ENCODE measurements at regions not wholly inside any gene's neighbourhood (a gene's known extent, or its start where the extent isn't known, plus 50 kb on each side); places are given as distances from the start of the nearest gene placed in this dataset.
"Not testable (repeated sequence)": the region's sequence is repeated elsewhere in the genome, so short reads cannot be mapped to it uniquely, and the experiment has no call there.

GRCh38 chr5:87576306-87576705 is 163.6 kb upstream of the CCNH start:
- not testable (repeated sequence) for H4K8ac ChIP-seq (ENCODE audit: low read depth, low read length); H4K91ac ChIP-seq (ENCODE audit: low read depth, low read length, poor library complexity); H3K23ac ChIP-seq (ENCODE audit: low read depth, low read length, poor library complexity); H3K27ac ChIP-seq (replicated peaks; ENCODE audit: low read length); H2BK12ac ChIP-seq (ENCODE audit: low read length); H3K9me3 ChIP-seq (replicated peaks in 1 of 2; ENCODE audit: control insufficient read depth in 2 of 2, insufficient read depth in 1 of 2, low read depth in 1 of 2, low read length in 2 of 2); H2AK5ac ChIP-seq (ENCODE audit: low read depth, low read length); H3K4me1 ChIP-seq (ENCODE audit: control insufficient read depth in 2 of 2, insufficient read depth in 1 of 2, low read depth in 1 of 2, low read length in 2 of 2); H3K9ac ChIP-seq (ENCODE audit: low read depth, low read length, poor library complexity); H2AFZ ChIP-seq (ENCODE audit: low read length); H3K79me1 ChIP-seq (ENCODE audit: low read depth, low read length); H2BK5ac ChIP-seq (ENCODE audit: low read length); H3K4ac ChIP-seq (ENCODE audit: low read length); H2BK120ac ChIP-seq (ENCODE audit: low read depth, low read length); DNase-seq (ENCODE audit: low spot score); H3K4me3 ChIP-seq (ENCODE audit: low read length in 2 of 2); H3K4me2 ChIP-seq (ENCODE audit: insufficient read depth, low read length, poor library complexity, severe bottlenecking); H2BK15ac ChIP-seq (ENCODE audit: low read length); H3K18ac ChIP-seq (ENCODE audit: low read length); H3K36me3 ChIP-seq (replicated peaks in 1 of 2; ENCODE audit: control insufficient read depth in 2 of 2, insufficient read depth in 2 of 2, low read length in 2 of 2); H3K27me3 ChIP-seq (ENCODE audit: control insufficient read depth in 3 of 3, insufficient read depth in 3 of 3, low read depth in 1 of 3, low read length in 3 of 3); H3K14ac ChIP-seq (ENCODE audit: low read length)
- no CpG with 5 or more reads among the region's 4 CpGs for WGBS, 2 donors (ENCODE audit: extremely low coverage in 2 of 2, insufficient read length in 2 of 2, insufficient replicate concordance in 1 of 2)

GRCh38 chr5:87574106-87574505 is 161.4 kb upstream of the CCNH start:
- DNase-seq (ENCODE audit: low spot score) = no peak
- H3K18ac ChIP-seq (ENCODE audit: low read length) = no peak overlapping the region
- no peak overlapping the region for H3K23ac ChIP-seq (ENCODE audit: low read depth, low read length, poor library complexity)
- H3K14ac ChIP-seq (ENCODE audit: low read length) = no peak overlapping the region
- no peak overlapping the region for H2BK15ac ChIP-seq (ENCODE audit: low read length)
- H2BK120ac ChIP-seq (ENCODE audit: low read depth, low read length) = no peak overlapping the region
- no peak overlapping the region for H2BK12ac ChIP-seq (ENCODE audit: low read length)
- no peak overlapping the region for H2AK5ac ChIP-seq (ENCODE audit: low read depth, low read length)
- no peak overlapping the region for H2BK5ac ChIP-seq (ENCODE audit: low read length)
- H3K9me3 ChIP-seq (replicated peaks in 1 of 2; ENCODE audit: control insufficient read depth in 2 of 2, insufficient read depth in 1 of 2, low read depth in 1 of 2, low read length in 2 of 2) = no peaks in the 10 kb centered on the region
- H4K8ac ChIP-seq (ENCODE audit: low read depth, low read length) = no peak overlapping the region
- no peaks in the 10 kb centered on the region for H3K79me1 ChIP-seq (ENCODE audit: low read depth, low read length)
- no peak overlapping the region for H3K4ac ChIP-seq (ENCODE audit: low read length)
- H2AFZ ChIP-seq (ENCODE audit: low read length) = no peak overlapping the region
- no peak overlapping the region for H3K9ac ChIP-seq (ENCODE audit: low read depth, low read length, poor library complexity)
- no peaks in the 10 kb centered on the region for H3K4me1 ChIP-seq (ENCODE audit: control insufficient read depth in 2 of 2, insufficient read depth in 1 of 2, low read depth in 1 of 2, low read length in 2 of 2)
- H3K27me3 ChIP-seq (ENCODE audit: control insufficient read depth in 3 of 3, insufficient read depth in 3 of 3, low read depth in 1 of 3, low read length in 3 of 3) = no peaks in the 10 kb centered on the region
- no peak overlapping the region for H4K91ac ChIP-seq (ENCODE audit: low read depth, low read length, poor library complexity)
- no CpG with 5 or more reads among the region's 1 CpG for WGBS, 2 donors (ENCODE audit: extremely low coverage in 2 of 2, insufficient read length in 2 of 2, insufficient replicate concordance in 1 of 2)
- H3K27ac ChIP-seq (replicated peaks; ENCODE audit: low read length) = no peak overlapping the region
- H3K36me3 ChIP-seq (replicated peaks in 1 of 2; ENCODE audit: control insufficient read depth in 2 of 2, insufficient read depth in 2 of 2, low read length in 2 of 2) = no peaks in the 10 kb centered on the region
- H3K4me2 ChIP-seq (ENCODE audit: insufficient read depth, low read length, poor library complexity, severe bottlenecking) = no peak overlapping the region
- no peak overlapping the region for H3K4me3 ChIP-seq (ENCODE audit: low read length in 2 of 2)

GRCh38 chr5:87572611-87573010 is 159.9 kb upstream of the CCNH start:
- Histone ChIP-seq H2BK120ac (ENCODE audit: low read depth, low read length) (no peak overlapping the region), H3K79me1 (ENCODE audit: low read depth, low read length) (no peaks in the 10 kb centered on the region), H3K4ac (ENCODE audit: low read length) (no peak overlapping the region), H3K23ac (ENCODE audit: low read depth, low read length, poor library complexity) (no peak overlapping the region), H3K4me1 (ENCODE audit: control insufficient read depth in 2 of 2, insufficient read depth in 1 of 2, low read depth in 1 of 2, low read length in 2 of 2) (no peaks in the 10 kb centered on the region), H3K9me3 (replicated peaks in 1 of 2; ENCODE audit: control insufficient read depth in 2 of 2, insufficient read depth in 1 of 2, low read depth in 1 of 2, low read length in 2 of 2) (no peaks in the 10 kb centered on the region), H2BK15ac (ENCODE audit: low read length) (no peak overlapping the region), H2BK12ac (ENCODE audit: low read length) (no peak overlapping the region), H3K4me2 (ENCODE audit: insufficient read depth, low read length, poor library complexity, severe bottlenecking) (no peak overlapping the region), H3K36me3 (replicated peaks in 1 of 2; ENCODE audit: control insufficient read depth in 2 of 2, insufficient read depth in 2 of 2, low read length in 2 of 2) (no peaks in the 10 kb centered on the region), H4K91ac (ENCODE audit: low read depth, low read length, poor library complexity) (no peak overlapping the region), H2AFZ (ENCODE audit: low read length) (no peak overlapping the region), H2BK5ac (ENCODE audit: low read length) (no peak overlapping the region), H3K9ac (ENCODE audit: low read depth, low read length, poor library complexity) (no peak overlapping the region), H2AK5ac (ENCODE audit: low read depth, low read length) (no peak overlapping the region), H3K4me3 (ENCODE audit: low read length in 2 of 2) (no peak overlapping the region), H3K27me3 (ENCODE audit: control insufficient read depth in 3 of 3, insufficient read depth in 3 of 3, low read depth in 1 of 3, low read length in 3 of 3) (no peaks in the 10 kb centered on the region), H4K8ac (ENCODE audit: low read depth, low read length) (no peak overlapping the region), H3K18ac (ENCODE audit: low read length) (no peak overlapping the region), H3K27ac (replicated peaks; ENCODE audit: low read length) (no peak overlapping the region), H3K14ac (ENCODE audit: low read length) (no peak overlapping the region)
- DNase-seq (ENCODE audit: low spot score) = no peak
- no CpG with 5 or more reads among the region's 8 CpGs for WGBS, 2 donors (ENCODE audit: extremely low coverage in 2 of 2, insufficient read length in 2 of 2, insufficient replicate concordance in 1 of 2)

GRCh38 chr5:87572090-87572489 is 159.4 kb upstream of the CCNH start:
- H3K4me2 ChIP-seq (ENCODE audit: insufficient read depth, low read length, poor library complexity, severe bottlenecking) = no peak overlapping the region
- no peak overlapping the region for H2BK12ac ChIP-seq (ENCODE audit: low read length)
- H3K36me3 ChIP-seq (replicated peaks in 1 of 2; ENCODE audit: control insufficient read depth in 2 of 2, insufficient read depth in 2 of 2, low read length in 2 of 2) = no peaks in the 10 kb centered on the region
- no peak overlapping the region for H3K4me3 ChIP-seq (ENCODE audit: low read length in 2 of 2)
- no peak overlapping the region for H2BK120ac ChIP-seq (ENCODE audit: low read depth, low read length)
- H3K4ac ChIP-seq (ENCODE audit: low read length) = no peak overlapping the region
- H4K8ac ChIP-seq (ENCODE audit: low read depth, low read length) = no peak overlapping the region
- H3K23ac ChIP-seq (ENCODE audit: low read depth, low read length, poor library complexity) = no peak overlapping the region
- H3K9me3 ChIP-seq (replicated peaks in 1 of 2; ENCODE audit: control insufficient read depth in 2 of 2, insufficient read depth in 1 of 2, low read depth in 1 of 2, low read length in 2 of 2) = no peaks in the 10 kb centered on the region
- H2AK5ac ChIP-seq (ENCODE audit: low read depth, low read length) = no peak overlapping the region
- no peak overlapping the region for H3K14ac ChIP-seq (ENCODE audit: low read length)
- no peak overlapping the region for H3K9ac ChIP-seq (ENCODE audit: low read depth, low read length, poor library complexity)
- no peak overlapping the region for H2AFZ ChIP-seq (ENCODE audit: low read length)
- no peaks in the 10 kb centered on the region for H3K79me1 ChIP-seq (ENCODE audit: low read depth, low read length)
- no peaks in the 10 kb centered on the region for H3K27me3 ChIP-seq (ENCODE audit: control insufficient read depth in 3 of 3, insufficient read depth in 3 of 3, low read depth in 1 of 3, low read length in 3 of 3)
- no peak overlapping the region for H2BK5ac ChIP-seq (ENCODE audit: low read length)
- H4K91ac ChIP-seq (ENCODE audit: low read depth, low read length, poor library complexity) = no peak overlapping the region
- no peak overlapping the region for H3K27ac ChIP-seq (replicated peaks; ENCODE audit: low read length)
- no peak overlapping the region for H3K18ac ChIP-seq (ENCODE audit: low read length)
- no peaks in the 10 kb centered on the region for H3K4me1 ChIP-seq (ENCODE audit: control insufficient read depth in 2 of 2, insufficient read depth in 1 of 2, low read depth in 1 of 2, low read length in 2 of 2)
- H2BK15ac ChIP-seq (ENCODE audit: low read length) = no peak overlapping the region
- DNase-seq (ENCODE audit: low spot score) = no peak
- no CpG with 5 or more reads among the region's 2 CpGs for WGBS, 2 donors (ENCODE audit: extremely low coverage in 2 of 2, insufficient read length in 2 of 2, insufficient replicate concordance in 1 of 2)

All from neuronal stem cell (in vitro differentiated cells).